Ovary (tissue), 7 donors: ENCODE measurements at regions not wholly inside any gene's neighbourhood (a gene's known extent, or its start where the extent isn't known, plus 50 kb on each side); places are given as distances from the start of the nearest gene placed in this dataset.

ENCODE experiments used
- DNase-seq, 5 donors: peaks; one replicate each; pipeline ENCODE4 v3.0.0-alpha.2; 2019 to 2020
- H3K27ac ChIP-seq, 2 donors: fragments of 200-600 bp; one replicate each; pipeline versions ENCODE4 v1.5.1 to v1.8.0; 2019 to 2022
- H3K27me3 ChIP-seq: fragments of 200-600 bp; one replicate; pipeline ENCODE4 v1.8.0; 2022
- H3K36me3 ChIP-seq: fragments of 200-600 bp; sonication (generic); one replicate; pipeline ENCODE4 v1.5.1; 2019
- H3K4me1 ChIP-seq: one replicate; pipeline ENCODE4 v1.8.1; 2013; ENCODE audit warnings: mild to moderate bottlenecking, moderate library complexity; ENCODE audit not compliant: insufficient read depth
- H3K4me3 ChIP-seq: fragments of 200-600 bp; sonication (generic); one replicate; pipeline ENCODE4 v1.5.1; 2017
- H3K9me3 ChIP-seq, 2 donors: fragments of 200-600 bp in 1 of 2; sonication (generic) in 1 of 2; one replicate each; pipeline versions ENCODE4 v1.5.1 to v1.8.1; 2013 to 2019; ENCODE audit warnings: mild to moderate bottlenecking in 1 of 2, moderate library complexity in 1 of 2
- EP300 ChIP-seq: sonication (generic); formaldehyde crosslinking; IDR thresholded peaks from one replicate; pipeline ENCODE4 v1.6.1; 2017; ENCODE audit warnings: antibody characterized with exemption
- POLR2A ChIP-seq: fragments of 450-650 bp; IDR thresholded peaks from one replicate; pipeline ENCODE4 v1.6.1; 2017; ENCODE audit warnings: antibody characterized with exemption, mild to moderate bottlenecking, moderate library complexity
- WGBS, 3 donors: extraction: QIAGEN DNeasy Blood & Tissue Kit in 1 of 3; methylation state at CpG; one replicate each; pipeline versions ENCODE4 v1.1.5 to v1.1.7; 2013 to 2017; 5-methylcytosine and 5-hydroxymethylcytosine counted together
- intact Hi-C, 4 donors: fragments of 100-400 bp; cut with DNase I; formaldehyde crosslinking; loops; one replicate each; pipeline versions ENCODE4 v1.11.0 to v1.15.1; 2022 to 2023
- TF ChIP-seq, protein P1 (sequence below), 3 donors: fragments of 450-650 bp in 2 of 3; fragments of 200-600 bp in 1 of 3; IDR thresholded peaks; one replicate each; pipeline versions ENCODE4 v1.5.1 to v1.8.0; 2016 to 2022; ENCODE audit warnings: antibody characterized with exemption in 3 of 3, mild to moderate bottlenecking in 1 of 3
- donor health status: DM: no; HTN: no; CAD: no; lungs with moderate emphysema.
- donor health status: DM: no; HTN: no; CAD: no.
- donor health status: Bipolar disorder and iron deficiency.
- donor health status: DM: no; HTN: no; CAD: no.
- donor health status: DM: yes; HTN: yes; CAD: no.

GRCh38 chr6:69449887-69450286 is 346.9 kb downstream of the LMBRD1 start:
- Histone ChIP-seq H3K4me3 (no peak overlapping the region), H3K9me3 (no peaks in the 10 kb centered on the region), H3K27ac (no peak overlapping the region), H3K27me3 (no peaks in the 10 kb centered on the region), H3K4me1 (no peaks in the 10 kb centered on the region), H3K36me3 (no peaks in the 10 kb centered on the region)
- WGBS, 3 donors, result 94 to 100% (median 95%) methylated on average over 8 of the region's 8 CpGs
- TF ChIP-seq EP300 (no peak), POLR2A (no peak)
- TF ChIP-seq, protein P1, sequence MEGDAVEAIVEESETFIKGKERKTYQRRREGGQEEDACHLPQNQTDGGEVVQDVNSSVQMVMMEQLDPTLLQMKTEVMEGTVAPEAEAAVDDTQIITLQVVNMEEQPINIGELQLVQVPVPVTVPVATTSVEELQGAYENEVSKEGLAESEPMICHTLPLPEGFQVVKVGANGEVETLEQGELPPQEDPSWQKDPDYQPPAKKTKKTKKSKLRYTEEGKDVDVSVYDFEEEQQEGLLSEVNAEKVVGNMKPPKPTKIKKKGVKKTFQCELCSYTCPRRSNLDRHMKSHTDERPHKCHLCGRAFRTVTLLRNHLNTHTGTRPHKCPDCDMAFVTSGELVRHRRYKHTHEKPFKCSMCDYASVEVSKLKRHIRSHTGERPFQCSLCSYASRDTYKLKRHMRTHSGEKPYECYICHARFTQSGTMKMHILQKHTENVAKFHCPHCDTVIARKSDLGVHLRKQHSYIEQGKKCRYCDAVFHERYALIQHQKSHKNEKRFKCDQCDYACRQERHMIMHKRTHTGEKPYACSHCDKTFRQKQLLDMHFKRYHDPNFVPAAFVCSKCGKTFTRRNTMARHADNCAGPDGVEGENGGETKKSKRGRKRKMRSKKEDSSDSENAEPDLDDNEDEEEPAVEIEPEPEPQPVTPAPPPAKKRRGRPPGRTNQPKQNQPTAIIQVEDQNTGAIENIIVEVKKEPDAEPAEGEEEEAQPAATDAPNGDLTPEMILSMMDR (IDR thresholded peaks at IDR 0.05), result no peak
- intact Hi-C loops, result no loop called here
- DNase-seq, result no peak
